BJ (cell line): ENCODE measurements at regions not wholly inside any gene's neighbourhood (a gene's known extent, or its start where the extent isn't known, plus 50 kb on each side); places are given as distances from the start of the nearest gene placed in this dataset.

ENCODE experiments used
- CTCF ChIA-PET: fragments of 350-600 bp; formaldehyde crosslinking; extraction: SDS; loops from one replicate; lab custom pipeline; 2021; ENCODE audit warnings: antibody characterized with exemption, inconsistent platforms; lab: Yijun Ruan, JAX
- POLR2A ChIA-PET: fragments of 300-600 bp; sonication (Branson Sonifier 250); formaldehyde crosslinking; extraction: SDS; loops from one replicate; lab custom pipeline; 2021; ENCODE audit warnings: antibody characterized with exemption; lab: Charles Lee
- DNase-seq: peaks from one replicate; pipeline ENCODE4 v3.0.0-alpha.2; 2011; ENCODE audit warnings: low read depth
- H3K27me3 ChIP-seq: 2 replicates; pipeline ENCODE4 v1.6.0; 2011; ENCODE audit warnings: low read length; ENCODE audit not compliant: control insufficient read depth, insufficient read depth
- H3K36me3 ChIP-seq: 2 replicates; pipeline ENCODE4 v1.5.1; 2011; ENCODE audit warnings: low read length; ENCODE audit not compliant: control insufficient read depth, insufficient read depth
- H3K4me3 ChIP-seq: 2 replicates; pipeline ENCODE4 v1.5.1; 2011; ENCODE audit warnings: low read depth, mild to moderate bottlenecking, control low read depth, low read length
- CTCF ChIP-seq: IDR thresholded peaks from 2 replicates; pipeline ENCODE4 v1.5.1; 2011; ENCODE audit warnings: low read depth, mild to moderate bottlenecking, control low read depth, inconsistent platforms, low read length, moderate library complexity; ENCODE audit not compliant: insufficient read depth

DNA sequence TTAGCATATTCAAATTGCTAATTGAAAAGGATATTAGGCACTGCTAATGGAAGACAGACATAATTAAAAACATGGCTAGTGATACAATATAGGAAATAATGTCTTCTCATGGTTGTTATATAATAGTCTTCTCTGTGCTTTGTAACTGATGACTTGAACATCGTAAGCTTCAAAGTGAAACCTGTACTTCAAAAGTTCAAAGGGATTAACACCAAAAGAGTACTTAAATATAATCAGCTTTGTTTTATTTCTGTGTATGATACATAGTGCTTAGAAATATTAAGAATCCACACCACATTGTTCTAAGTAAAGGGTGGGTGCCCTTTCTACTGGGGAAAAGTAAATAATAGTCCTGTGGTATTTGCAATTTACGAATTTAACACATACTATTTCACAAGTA, 75.4 kb upstream of the ITGA1 start:
- TF ChIP-seq CTCF, result no peak
- Histone ChIP-seq H3K4me3 (no peak overlapping the region), H3K36me3 (no peaks in the 10 kb centered on the region), H3K27me3 (no peaks in the 10 kb centered on the region)
- no peak for DNase-seq
- CTCF ChIA-PET, result no interaction called here
- POLR2A ChIA-PET, result no interaction called here

DNA sequence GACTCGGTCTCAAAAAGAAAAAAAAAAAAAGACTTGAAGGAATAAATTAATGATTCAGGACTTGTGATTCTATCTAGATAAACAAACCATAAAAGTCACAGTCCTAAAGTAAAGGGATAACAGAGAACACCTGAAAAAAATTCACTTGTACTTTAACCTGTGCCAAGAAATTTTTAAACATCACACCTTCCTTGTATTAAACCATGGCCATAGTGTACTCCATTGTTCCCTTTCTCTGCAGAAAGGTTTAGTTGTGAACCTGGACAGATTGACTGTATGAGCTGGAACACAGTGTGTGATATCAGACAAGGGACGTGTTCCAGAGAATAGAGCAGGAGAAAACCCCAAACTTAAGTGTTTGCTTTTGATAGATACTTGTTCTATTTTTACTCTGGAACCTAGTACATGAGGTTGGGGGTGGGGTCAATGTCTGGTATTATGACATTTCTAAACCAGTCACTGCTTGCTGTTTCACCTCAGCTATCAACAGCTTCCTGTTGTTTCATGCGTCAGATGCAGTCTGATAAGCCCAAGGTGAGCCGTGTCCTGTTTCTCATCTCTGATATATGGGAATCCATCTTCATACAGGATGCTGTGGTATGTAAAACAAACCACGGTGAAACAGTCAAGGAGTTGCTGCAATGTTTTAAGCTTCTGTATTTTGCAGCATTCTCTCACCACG, 62.5 kb upstream of the ITGA1 start:
- ChIA-PET POLR2A (no interaction called here), CTCF (no interaction called here)
- DNase-seq, result no peak
- no peaks in the 10 kb centered on the region for H3K27me3 ChIP-seq
- no peak overlapping the region for H3K4me3 ChIP-seq
- TF ChIP-seq CTCF, result no peak
- no peaks in the 10 kb centered on the region for H3K36me3 ChIP-seq

DNA sequence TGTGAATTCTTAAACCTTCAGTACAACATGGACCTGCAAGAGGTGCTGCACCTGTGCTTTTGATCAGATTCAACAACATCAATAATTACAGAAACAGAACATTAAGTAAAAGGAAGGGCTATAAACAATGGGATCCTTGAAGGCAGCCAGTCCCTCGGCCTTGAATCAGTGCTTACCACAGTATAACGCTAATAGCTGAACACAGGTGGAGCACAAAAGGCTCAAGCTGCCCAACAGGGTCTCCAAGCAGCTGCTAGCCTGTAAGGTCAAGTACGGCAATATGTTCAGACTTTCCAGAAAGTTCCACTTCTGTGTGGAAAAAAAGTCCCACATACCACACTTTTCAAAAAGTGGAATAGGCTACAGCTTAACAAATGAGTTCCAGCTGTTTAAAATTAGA, 61.9 kb upstream of the ITGA1 start:
- ChIA-PET POLR2A (no interaction called here), CTCF (no interaction called here)
- TF ChIP-seq CTCF, result no peak
- DNase-seq, result no peak
- H3K27me3 ChIP-seq, result no peaks in the 10 kb centered on the region
- no peaks in the 10 kb centered on the region for H3K36me3 ChIP-seq
- no peak overlapping the region for H3K4me3 ChIP-seq

DNA sequence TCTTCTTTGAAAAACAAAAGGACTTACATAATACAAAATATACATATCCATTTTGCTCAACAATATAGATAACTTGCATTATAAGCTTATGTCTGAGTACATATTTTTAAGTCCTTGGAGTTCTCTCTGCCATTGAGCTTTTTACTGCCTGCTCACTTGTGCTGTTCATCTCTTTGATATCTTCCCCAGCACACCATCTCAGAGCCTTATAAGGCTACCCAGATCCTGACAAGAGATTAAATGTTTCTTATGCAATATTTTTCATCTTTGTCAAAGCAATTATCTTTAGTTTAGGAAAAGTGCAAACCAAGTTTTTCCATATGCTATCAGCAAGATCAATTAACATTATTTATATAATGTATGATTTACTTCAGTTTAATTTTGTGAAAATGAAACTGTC, 60.7 kb upstream of the ITGA1 start:
- H3K4me3 ChIP-seq, result no peak overlapping the region
- ChIA-PET POLR2A (interaction anchor here (0.6 kb wide), 1 partner anchor 138 kb away, joined by 3 read pairs; no protein-coding TSS in a partner anchor), CTCF (interaction anchor here (1.3 kb wide), 1 partner anchor 12 kb away, joined by 3 read pairs; no protein-coding TSS in a partner anchor)

DNA sequence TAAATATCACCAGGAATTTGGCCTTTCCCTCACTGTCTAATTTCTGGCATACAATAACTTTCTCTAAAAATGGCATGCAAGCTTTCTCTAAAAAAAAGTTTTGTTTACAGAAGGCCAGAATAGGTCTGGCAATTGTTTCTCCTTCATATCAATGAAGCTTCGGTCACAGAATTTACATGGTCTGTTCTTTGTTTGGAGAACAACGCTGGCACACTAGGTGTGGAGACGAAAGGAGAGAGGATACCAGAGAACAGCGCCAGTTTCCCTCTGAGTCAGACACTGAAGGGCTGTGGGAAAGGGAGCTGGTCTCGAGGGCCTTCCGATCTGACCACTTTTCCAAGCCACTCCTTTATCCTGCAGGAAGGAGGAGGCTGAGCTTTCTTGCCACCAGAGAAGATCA, 60.1 kb upstream of the ITGA1 start:
- no peaks in the 10 kb centered on the region for H3K36me3 ChIP-seq
- TF ChIP-seq CTCF, result no peak
- ChIA-PET POLR2A (interaction anchor here (0.6 kb wide), 1 partner anchor 138 kb away, joined by 3 read pairs; no protein-coding TSS in a partner anchor), CTCF (interaction anchor here (1.3 kb wide), 1 partner anchor 11 kb away, joined by 3 read pairs; no protein-coding TSS in a partner anchor)
- no peaks in the 10 kb centered on the region for H3K27me3 ChIP-seq
- no peak overlapping the region for H3K4me3 ChIP-seq
- no peak for DNase-seq

More for the DNA sequence above, 60.7 kb upstream of the ITGA1 start:
- H3K27me3 ChIP-seq, result no peaks in the 10 kb centered on the region
- H3K36me3 ChIP-seq, result no peaks in the 10 kb centered on the region
- TF ChIP-seq CTCF, result no peak
- no peak for DNase-seq
